ENCODE measurements at regions not wholly inside any gene's neighbourhood (a gene's known extent, or its start where the extent isn't known, plus 50 kb on each side); places are given as distances from the start of the nearest gene placed in this dataset.

DNA sequence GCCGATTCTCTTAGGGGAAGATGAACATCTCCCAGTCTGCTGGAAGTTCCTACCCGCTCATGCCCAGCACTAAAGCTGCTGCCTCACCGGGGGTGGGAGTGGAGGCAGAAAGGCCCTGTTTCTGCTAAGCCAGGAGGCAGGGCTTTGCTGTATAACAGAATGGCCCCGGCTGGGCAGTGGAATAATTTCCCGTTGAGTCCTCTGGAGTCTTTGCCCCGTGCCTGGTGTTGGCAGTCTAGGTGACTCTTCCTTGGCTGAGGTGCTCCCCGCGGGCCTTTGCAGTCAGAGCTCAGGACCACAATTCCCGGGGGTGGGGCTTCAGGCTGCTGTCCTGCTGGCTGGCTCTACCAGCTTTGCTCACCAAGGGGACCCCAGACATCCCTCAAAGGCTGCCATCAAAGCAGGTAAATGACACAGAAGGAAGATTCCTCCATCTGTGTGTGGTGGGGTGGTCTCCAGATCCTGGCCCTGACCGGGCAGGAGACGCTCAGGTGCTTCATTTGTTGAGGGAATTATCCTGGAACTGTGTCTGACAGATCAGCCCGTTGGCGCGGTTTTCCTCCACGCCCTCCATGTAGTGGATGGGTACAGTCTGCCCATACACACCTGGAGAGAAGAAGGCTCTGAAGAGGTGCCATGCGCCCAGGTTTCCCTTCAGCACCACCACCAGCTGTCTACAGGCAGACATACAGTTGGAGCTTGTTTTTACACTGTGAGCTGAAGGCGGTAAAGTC, 209.9 kb downstream of the TEX29 start:
- TF ChIP-seq SIN3A (IDR thresholded peaks at IDR 0.05; ENCODE audit: borderline replicate concordance, low read depth, low read length): no peak
- TF ChIP-seq CHD2 (IDR thresholded peaks at IDR 0.05; ENCODE audit: low read length, partially characterized antibody): no peak
- TF ChIP-seq, protein P1, sequence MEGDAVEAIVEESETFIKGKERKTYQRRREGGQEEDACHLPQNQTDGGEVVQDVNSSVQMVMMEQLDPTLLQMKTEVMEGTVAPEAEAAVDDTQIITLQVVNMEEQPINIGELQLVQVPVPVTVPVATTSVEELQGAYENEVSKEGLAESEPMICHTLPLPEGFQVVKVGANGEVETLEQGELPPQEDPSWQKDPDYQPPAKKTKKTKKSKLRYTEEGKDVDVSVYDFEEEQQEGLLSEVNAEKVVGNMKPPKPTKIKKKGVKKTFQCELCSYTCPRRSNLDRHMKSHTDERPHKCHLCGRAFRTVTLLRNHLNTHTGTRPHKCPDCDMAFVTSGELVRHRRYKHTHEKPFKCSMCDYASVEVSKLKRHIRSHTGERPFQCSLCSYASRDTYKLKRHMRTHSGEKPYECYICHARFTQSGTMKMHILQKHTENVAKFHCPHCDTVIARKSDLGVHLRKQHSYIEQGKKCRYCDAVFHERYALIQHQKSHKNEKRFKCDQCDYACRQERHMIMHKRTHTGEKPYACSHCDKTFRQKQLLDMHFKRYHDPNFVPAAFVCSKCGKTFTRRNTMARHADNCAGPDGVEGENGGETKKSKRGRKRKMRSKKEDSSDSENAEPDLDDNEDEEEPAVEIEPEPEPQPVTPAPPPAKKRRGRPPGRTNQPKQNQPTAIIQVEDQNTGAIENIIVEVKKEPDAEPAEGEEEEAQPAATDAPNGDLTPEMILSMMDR (IDR thresholded peaks at IDR 0.05): no peak
- TF ChIP-seq, protein P2, sequence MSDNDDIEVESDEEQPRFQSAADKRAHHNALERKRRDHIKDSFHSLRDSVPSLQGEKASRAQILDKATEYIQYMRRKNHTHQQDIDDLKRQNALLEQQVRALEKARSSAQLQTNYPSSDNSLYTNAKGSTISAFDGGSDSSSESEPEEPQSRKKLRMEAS (IDR thresholded peaks at IDR 0.05; ENCODE audit: low read depth): no peak
- TF ChIP-seq SMC3 (IDR thresholded peaks at IDR 0.05; ENCODE audit: low read depth, low read length): no peak
- TF ChIP-seq FOXM1 (IDR thresholded peaks at IDR 0.05; ENCODE audit: low read depth): no peak
- TF ChIP-seq, protein P3, sequence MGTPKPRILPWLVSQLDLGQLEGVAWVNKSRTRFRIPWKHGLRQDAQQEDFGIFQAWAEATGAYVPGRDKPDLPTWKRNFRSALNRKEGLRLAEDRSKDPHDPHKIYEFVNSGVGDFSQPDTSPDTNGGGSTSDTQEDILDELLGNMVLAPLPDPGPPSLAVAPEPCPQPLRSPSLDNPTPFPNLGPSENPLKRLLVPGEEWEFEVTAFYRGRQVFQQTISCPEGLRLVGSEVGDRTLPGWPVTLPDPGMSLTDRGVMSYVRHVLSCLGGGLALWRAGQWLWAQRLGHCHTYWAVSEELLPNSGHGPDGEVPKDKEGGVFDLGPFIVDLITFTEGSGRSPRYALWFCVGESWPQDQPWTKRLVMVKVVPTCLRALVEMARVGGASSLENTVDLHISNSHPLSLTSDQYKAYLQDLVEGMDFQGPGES (IDR thresholded peaks at IDR 0.05; ENCODE audit: low read depth, low read length): no peak
- TF ChIP-seq EP300 (IDR thresholded peaks at IDR 0.05; ENCODE audit: borderline replicate concordance in 1 of 2, low read depth in 1 of 2, low read length in 1 of 2): no peak

All from SK-N-SH (cell line).